ENCODE measurements at regions not wholly inside any gene's neighbourhood (a gene's known extent, or its start where the extent isn't known, plus 50 kb on each side); places are given as distances from the start of the nearest gene placed in this dataset.

- H3K4me3 ChIP-seq (ENCODE audit: low read depth in 2 of 2, low read length in 2 of 2) = no peak overlapping the region
- in situ Hi-C loops (cut with HindIII; ENCODE audit: low pct_unique_long_range_greater_than_20kb, low sequenced_read_pairs) = no loop called here
Measured at GRCh38 chr9:88936668-88937067, 54.6 kb upstream of the S1PR3 start.

GRCh38 chr9:88937248-88937647 is 54.0 kb upstream of the S1PR3 start:
- intact Hi-C loops (cut with micrococcal nuclease; ENCODE audit: unreplicated experiment) = no loop called here
- Histone ChIP-seq H3K4me1 (ENCODE audit: control insufficient read depth, insufficient read depth, low read length) (no peaks in the 10 kb centered on the region), H3K27ac (ENCODE audit: low read length) (no peak overlapping the region), H3K36me3 (ENCODE audit: control insufficient read depth, insufficient read depth, low read length) (no peaks in the 10 kb centered on the region), H3K9me3 (ENCODE audit: control insufficient read depth, insufficient read depth, low read depth, low read length) (no peaks in the 10 kb centered on the region), H3K4me3 (ENCODE audit: low read depth in 2 of 2, low read length in 2 of 2) (no peak overlapping the region), H3K27me3 (ENCODE audit: control insufficient read depth, insufficient read depth, low read length) (no peaks in the 10 kb centered on the region)
- in situ Hi-C loops (cut with HindIII; ENCODE audit: low pct_unique_long_range_greater_than_20kb, low sequenced_read_pairs) = no loop called here
- ChIA-PET CTCF (no interaction called here), POLR2A (no interaction called here)
- ATAC-seq (no peak), DNase-seq (ENCODE audit: low read depth, low spot score) (no peak)
- BruUV-seq (replicated peaks) = no TSS peak
- no peak for TF ChIP-seq TCF7L2 (IDR thresholded peaks at IDR 0.05; ENCODE audit: low read depth, low read length)
- TF ChIP-seq REST (IDR thresholded peaks at IDR 0.05; ENCODE audit: insufficient read depth in 1 of 2, low read depth in 2 of 2, low read length in 1 of 2) = no peak
- no peak for TF ChIP-seq SIN3A (IDR thresholded peaks at IDR 0.05; ENCODE audit: borderline replicate concordance, insufficient read depth, low read depth, low read length)
- TF ChIP-seq POLR2AphosphoS5 (IDR thresholded peaks at IDR 0.05; ENCODE audit: low read depth, low read length) = no peak

More at GRCh38 chr9:88936668-88937067, 54.6 kb upstream of the S1PR3 start:
- no peak overlapping the region for H3K27ac ChIP-seq (ENCODE audit: low read length)
- no peaks in the 10 kb centered on the region for H3K27me3 ChIP-seq (ENCODE audit: control insufficient read depth, insufficient read depth, low read length)
- DNase-seq (ENCODE audit: low read depth, low spot score) (no peak), ATAC-seq (no peak)
- no peaks in the 10 kb centered on the region for H3K4me1 ChIP-seq (ENCODE audit: control insufficient read depth, insufficient read depth, low read length)
- intact Hi-C loops (cut with micrococcal nuclease; ENCODE audit: unreplicated experiment) = no loop called here
- TF ChIP-seq SIN3A (IDR thresholded peaks at IDR 0.05; ENCODE audit: borderline replicate concordance, insufficient read depth, low read depth, low read length) = no peak
- no peak for TF ChIP-seq POLR2AphosphoS5 (IDR thresholded peaks at IDR 0.05; ENCODE audit: low read depth, low read length)
- no peak for TF ChIP-seq REST (IDR thresholded peaks at IDR 0.05; ENCODE audit: insufficient read depth in 1 of 2, low read depth in 2 of 2, low read length in 1 of 2)
- no peak for TF ChIP-seq CTCF (IDR thresholded peaks at IDR 0.05)
- TF ChIP-seq TCF7L2 (IDR thresholded peaks at IDR 0.05; ENCODE audit: low read depth, low read length) = no peak
- POLR2A ChIA-PET = no interaction called here
- H3K9me3 ChIP-seq (ENCODE audit: control insufficient read depth, insufficient read depth, low read depth, low read length) = no peaks in the 10 kb centered on the region
- no peaks in the 10 kb centered on the region for H3K36me3 ChIP-seq (ENCODE audit: control insufficient read depth, insufficient read depth, low read length)
- BruUV-seq (replicated peaks) = no TSS peak
- CTCF ChIA-PET = no interaction called here
